Frontal cortex (tissue), 3 donors: ENCODE measurements at regions not wholly inside any gene's neighbourhood (a gene's known extent, or its start where the extent isn't known, plus 50 kb on each side); places are given as distances from the start of the nearest gene placed in this dataset.
A peak's percentile ranks its signal among the peaks of the same experiment; 100 is the strongest.

ENCODE experiments used
- DNase-seq, 2 donors: peaks; one replicate each; pipeline ENCODE4 v3.0.0; 2012; ENCODE audit warnings: low spot score in 2 of 2
- FAIRE-seq: peaks from 2 replicates; lab custom pipeline; 2012; peaks lifted over from hg19 to GRCh38; lab: Jason Lieb, UNC
- donor health status: control.
- donor health status: control.
- donor health status: control.

DNA sequence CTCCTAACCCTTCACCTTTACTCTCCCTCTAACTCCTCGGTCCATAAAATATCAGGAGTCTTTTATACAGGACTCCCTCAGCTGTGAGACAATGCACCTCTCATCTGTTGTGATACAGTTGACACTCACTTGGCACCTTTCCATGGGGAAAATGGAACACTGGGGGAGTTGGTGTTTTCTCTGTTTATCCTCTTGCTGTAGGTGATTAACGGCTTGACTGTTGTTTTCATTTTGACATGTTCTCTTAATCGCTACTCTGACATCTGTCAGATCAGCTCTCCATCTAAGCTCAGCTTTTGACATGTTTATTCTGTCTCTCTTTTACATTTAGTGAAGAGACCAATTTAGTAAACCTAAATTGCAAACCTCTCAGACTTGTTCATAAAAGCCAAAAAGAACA lies 604.8 kb downstream of the TRAM1L1 start:
- FAIRE-seq (no peak), DNase-seq (no peak)

DNA sequence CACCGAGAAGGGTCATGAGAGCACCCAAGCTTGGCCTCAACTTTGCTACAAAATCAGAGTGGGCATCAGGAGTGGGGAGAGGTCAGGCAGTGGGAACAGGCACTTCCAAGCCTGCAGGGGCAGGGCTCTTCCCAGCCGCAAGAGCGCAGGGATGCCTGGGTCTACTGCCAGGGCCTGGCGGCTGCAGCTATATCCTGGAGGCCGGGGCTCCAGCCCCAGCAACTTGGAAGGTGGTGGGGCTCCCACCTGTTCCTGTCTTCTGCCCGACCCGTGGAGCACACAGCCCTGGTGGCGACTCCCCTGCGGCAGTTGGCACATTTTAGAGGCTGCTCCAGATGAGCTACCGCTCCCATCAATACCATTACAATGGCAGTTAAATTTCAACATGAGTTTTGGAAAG lies 607.0 kb downstream of the TRAM1L1 start:
- no peak for FAIRE-seq
- DNase-seq: no peak

DNA sequence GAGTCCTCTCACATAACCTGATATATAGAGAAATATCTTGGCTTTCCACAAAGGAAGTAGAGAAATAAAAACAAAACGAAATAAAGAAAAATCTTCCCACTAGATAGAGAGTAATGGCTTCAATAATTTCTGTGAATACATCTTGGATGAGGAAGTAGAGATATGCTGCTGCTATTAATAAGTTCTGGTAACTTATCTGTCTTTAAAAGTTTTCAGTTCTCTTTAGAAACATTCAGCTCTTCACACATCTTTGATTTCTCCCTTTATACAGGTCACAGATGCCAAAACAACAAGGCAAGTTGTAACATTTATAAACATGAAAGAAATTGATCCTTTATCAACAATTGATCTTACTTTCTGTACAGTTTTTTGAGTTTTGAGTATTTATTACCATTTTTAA lies 615.8 kb downstream of the TRAM1L1 start:
- DNase-seq: no peak
- FAIRE-seq: no peak

DNA sequence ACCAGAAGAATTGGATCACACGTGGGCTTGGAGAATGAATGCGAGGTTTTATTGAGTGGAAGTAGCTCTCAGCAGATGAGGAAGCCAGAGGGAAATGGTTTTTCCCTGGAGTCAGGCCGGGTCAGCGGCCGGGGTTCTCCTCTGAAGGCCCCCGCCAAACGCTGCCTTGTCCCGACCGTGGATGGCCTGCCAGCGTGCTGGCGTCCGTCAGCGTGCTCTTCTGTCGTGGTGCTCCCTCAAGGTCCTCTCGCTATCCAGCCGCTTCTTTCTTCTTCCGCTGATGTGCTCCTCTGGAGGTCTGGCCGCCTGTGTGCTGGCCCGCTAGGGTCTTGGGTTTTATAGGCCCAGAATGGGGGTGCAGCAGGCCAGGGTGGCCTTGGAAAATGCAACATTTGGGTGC lies 632.2 kb downstream of the TRAM1L1 start:
- no peak for DNase-seq
- FAIRE-seq: no peak

DNA sequence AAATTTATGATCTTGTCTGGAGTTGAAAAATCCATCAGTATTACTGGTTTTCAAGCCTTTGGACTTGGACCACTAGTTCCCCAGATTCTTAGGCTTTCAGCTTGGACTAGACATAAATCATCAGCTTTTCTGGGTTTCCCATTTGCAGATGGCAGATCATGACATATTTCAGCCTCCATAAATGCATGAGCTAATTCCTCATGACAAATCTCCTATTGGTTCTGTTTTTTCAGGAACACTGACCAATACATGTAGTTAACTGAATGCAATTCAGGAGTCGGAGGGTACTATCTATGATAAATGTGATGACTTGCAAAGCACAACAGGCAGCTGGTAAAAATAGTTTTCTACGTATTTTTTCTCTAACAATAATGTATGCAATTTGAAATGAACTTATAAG lies 635.6 kb downstream of the TRAM1L1 start:
- DNase-seq: no peak
- FAIRE-seq: no peak

DNA sequence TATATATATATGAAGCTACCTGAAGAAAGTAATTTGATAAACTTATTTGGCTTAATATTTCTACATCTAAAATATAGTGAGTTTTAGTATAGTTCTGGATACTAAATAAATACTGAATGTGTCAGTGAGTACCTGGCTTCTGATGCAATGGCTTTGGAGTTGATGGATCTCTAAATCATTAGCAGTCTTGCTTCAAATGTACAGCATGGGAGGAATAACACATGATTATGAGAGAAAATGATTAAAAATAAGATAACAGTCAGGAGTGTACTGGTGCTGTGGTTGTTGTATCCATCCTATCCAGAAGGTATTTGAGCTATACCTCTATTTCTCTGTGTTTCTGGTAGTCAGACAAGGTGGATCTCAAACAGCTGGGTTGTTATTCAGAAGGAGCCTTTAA lies 641.3 kb downstream of the TRAM1L1 start:
- no peak for DNase-seq
- FAIRE-seq: no peak

DNA sequence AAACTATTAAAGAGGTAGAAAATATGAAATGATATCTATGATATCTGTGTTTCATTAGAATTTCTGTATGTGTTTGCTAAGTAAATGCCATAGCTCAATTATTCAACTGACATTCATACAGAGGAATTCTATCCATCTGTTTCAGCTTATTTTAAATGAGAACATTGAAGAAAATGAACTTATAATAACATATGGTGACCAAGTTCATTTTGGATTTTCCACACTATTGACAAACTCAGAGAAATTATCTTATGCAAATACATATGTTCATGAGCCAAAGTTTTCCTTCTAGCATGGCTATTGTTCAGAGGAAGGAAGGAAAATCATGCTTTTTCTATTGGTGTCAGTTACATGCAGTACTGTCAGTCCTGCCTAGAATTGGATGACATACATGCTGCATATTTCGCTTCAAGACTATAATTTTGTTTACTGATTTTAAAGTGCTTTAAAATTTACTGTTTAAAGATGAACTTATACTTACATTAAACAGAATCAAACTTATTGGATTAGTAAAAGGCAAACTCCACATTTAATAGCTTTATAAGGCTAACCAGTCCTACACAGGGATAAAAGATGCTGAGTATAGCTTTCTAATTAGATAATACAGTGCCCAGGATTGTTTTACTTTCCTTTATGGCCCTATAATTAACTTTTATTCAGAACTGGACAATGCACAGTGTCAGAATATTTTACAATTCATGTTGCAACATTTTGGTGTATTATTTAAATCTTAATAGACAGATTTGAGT lies 646.2 kb downstream of the TRAM1L1 start:
- FAIRE-seq (no peak), DNase-seq (no peak)

DNA sequence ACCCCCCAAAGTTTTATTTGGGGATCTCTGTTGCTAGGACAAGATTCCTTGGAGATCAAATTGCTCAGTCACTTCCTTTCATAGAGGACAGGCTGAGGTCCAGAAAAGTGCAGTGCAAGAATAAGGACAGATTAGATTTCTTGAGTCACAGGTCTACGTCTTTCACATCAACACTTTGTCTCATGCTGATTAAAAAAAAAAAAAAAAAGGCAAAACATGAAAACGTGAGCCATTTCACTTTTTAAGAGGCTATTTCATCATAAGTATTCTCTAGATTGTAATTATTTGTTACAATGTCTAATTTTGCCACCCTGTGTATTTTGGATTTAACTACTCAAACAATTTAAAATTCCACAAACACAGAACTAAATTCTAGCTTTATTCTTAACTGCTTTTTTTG lies 647.0 kb downstream of the TRAM1L1 start:
- DNase-seq: no peak
- FAIRE-seq: no peak

DNA sequence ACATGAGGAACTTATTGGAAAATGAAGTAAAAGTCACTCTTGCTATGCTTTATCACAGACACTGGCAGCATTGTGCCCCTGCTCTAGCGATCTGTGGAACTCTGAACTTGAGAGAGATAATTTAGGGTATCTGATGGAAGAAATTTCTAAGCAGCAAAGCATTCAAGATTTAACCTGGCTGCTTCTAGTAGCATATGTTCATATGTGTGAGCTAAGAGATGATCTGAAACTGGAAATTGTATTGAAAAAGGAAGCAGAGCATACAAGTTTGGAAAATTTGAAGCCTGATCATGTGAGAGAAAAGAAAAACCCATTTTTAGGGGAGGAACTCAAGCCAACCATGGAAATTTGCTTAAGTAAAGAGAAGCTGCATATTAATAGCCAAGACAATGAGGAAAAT lies 657.7 kb downstream of the TRAM1L1 start:
- no peak for FAIRE-seq
- no peak for DNase-seq

DNA sequence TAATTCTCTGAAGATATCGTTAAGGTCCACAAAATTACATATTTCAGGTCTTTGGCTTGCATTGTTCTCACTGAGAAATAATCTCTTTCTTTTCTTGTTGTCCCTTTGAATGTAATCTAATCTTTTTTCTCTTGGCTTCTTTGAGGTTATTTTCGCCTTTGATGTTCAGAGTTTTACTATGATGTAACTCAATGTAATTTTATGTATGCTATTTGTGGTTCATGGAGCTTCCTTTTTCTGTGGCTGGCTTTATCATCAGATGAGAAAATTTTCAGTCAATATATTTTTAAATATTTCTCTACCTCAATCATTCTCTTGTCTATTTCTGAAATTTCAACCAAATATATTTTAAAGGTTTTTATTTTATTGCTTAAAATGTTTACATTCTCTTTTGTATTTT lies 672.2 kb downstream of the TRAM1L1 start:
- FAIRE-seq (no peak), DNase-seq (no peak)

DNA sequence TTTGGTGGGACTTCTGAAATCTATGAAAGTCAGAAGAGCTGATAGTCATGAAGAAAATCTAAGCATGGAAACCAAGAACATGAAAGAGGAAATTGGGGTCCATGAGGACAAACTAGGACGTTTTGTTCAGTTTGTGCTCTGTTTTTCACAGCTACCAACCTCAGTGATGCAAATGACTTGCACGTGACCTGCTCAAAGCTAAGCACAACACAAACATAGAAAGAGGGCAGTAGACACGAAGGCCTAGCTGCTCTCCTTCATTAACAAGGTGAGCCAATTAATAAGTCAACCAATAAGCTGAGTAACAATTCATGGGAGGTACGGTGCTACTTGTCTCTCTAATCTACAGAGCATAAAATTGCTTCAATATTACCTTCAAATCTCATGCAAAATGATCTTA lies 684.1 kb downstream of the TRAM1L1 start:
- FAIRE-seq (no peak), DNase-seq (no peak)

DNA sequence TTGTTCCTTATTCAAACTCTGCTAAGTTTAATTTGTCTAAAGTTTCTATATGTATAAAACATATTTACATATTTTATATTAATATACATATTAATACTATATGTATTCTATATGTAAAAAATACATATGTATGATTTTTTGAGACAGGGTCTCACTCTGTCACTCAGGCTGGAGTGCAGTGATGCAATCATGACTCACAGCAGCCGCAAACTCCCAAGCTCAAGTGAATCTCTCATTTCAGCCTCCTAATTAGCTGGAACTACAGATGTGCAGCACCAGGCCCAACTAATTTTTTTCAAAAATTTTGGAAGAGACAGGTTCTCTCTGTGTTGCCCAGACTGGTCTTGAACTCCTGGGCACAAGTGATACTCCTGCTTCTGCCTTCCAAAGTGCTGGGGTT lies 684.9 kb downstream of the TRAM1L1 start:
- no peak for DNase-seq
- no peak for FAIRE-seq

DNA sequence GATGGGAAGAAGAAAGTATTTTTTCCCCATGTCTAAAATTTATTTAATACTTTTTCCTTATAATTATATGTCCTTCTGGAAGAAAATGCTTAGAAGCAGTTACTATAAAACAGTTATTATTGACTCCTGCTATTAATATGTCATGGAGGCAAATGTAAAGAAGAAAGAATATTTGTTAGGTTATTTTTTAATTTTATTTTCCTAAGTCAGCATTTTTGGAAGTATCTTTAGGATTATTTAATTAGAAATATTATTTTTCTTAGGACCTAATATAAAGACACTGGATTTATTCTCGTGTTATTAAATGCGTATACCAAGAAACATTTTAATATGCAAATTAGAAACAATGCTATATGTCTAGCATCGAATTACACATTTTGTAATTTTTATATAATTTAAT lies 687.7 kb downstream of the TRAM1L1 start:
- no peak for DNase-seq
- no peak for FAIRE-seq

DNA sequence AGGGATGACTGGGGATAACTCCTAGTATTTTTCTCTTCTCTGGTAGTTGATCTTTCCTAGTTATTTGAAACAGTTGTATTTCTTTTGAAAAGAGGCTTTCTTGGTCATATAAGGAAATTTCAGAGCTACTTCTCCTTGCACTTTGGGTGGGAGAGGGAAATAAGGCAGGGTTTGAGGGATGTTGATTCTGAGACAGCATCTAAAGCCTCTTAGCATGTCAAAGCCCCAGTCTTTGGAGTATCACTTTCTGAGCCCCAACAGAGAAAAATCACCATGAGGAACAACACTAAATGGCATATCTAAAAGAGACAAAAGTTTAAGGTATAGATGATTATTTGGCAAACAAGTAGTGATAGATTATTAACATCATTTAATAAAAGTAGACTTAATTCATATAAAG lies 688.1 kb downstream of the TRAM1L1 start:
- no peak for DNase-seq
- FAIRE-seq: no peak

DNA sequence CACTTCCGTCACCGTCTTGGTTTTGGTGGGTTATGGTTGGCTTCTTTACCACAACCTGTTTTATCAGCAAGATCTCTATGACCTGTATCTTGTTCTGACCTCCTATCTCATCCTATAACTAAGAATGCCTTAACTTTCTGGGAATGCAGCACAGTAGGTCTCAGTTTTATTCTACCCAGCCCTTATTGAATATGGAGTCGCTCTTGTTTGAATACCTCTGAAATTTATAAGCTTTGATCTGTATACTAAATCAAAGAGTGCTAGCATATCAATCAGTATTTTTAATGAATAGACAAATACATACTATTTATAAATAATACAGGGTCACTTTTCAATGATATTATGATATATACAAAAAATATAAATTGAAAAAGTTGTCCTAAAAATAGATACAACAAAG lies 690.0 kb downstream of the TRAM1L1 start:
- no peak for DNase-seq
- no peak for FAIRE-seq

DNA sequence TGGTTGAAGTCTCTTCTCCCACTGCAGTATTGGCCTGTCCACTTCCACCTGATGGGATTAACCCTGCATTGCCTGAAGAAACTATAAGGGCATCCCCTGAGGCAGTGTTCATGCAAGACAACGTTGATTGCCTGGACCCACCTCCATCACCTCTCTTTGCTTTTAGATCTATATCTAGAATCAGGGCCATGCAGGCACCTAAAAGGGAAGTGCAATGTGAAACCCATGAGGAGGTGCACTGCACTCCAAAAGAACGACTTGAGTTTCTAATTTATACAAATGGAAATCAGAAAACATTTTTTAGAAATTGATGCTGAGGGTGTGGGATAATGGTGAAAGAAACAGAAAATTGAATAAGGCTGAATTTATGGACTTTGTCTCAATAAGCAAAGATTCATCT lies 694.4 kb downstream of the TRAM1L1 start:
- DNase-seq: no peak
- no peak for FAIRE-seq

DNA sequence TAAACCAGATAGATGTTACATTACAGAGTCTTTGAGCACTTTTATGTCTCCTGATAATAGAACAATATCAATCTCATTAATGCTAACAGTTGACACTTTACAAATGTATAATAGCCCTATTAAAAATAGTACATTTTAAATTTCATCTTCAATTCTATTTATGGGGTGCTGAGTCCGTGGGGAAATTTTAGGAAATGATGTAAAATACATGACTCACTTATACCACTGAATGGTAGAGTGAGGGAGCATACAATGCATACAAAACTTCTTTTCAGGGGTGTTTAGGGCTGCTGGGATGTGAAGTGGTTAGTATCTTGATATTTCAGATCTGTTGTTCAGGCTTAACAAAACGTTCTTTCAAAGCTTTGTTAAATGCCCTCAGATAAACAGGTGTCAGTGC lies 696.2 kb downstream of the TRAM1L1 start:
- DNase-seq (no peak), FAIRE-seq (no peak)

DNA sequence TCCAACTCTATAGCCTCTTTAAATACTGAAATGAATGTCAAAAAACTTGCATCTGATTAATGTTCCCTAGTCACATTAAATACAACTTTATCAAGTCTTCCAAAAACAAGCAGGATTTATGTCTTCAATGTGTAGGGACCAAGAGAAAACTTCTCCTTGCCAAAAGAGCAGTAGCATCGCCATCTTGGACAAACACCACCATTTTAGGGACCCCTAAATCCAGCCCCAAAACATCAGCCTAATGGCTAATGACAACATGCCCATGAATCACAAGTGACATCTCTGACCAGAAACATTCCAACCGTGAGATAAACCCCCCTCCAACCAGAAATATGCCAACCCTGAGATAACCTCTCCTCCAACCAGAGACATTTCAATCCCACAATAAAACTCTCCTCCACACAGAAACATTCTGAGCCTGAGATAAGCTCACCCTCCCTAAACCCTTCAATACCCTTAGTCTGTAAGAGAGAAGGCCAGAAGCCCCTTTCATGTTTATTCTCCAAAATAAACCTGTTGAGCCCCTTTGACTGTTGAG lies 697.4 kb downstream of the TRAM1L1 start:
- FAIRE-seq: no peak
- DNase-seq: no peak

DNA sequence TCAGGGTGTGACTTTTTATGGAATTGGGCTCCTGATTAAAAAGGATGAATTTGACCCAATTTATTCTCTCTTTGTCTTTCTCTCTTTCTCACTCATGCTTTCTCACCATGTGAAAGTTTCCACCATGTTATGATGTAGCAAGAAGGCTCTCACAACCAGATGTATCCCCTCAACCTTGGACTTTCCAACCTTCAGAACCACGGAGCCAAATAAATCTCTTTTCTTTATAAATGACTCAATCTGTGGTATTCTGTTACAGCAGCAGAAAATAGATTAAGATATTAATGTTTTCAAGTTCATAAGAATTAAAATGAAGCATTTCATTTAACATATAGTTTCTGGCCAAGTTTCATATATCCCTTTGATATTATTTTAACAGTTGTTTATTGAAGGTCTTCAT lies 698.5 kb downstream of the TRAM1L1 start:
- FAIRE-seq (peak; percentile 6), DNase-seq (no peak)

DNA sequence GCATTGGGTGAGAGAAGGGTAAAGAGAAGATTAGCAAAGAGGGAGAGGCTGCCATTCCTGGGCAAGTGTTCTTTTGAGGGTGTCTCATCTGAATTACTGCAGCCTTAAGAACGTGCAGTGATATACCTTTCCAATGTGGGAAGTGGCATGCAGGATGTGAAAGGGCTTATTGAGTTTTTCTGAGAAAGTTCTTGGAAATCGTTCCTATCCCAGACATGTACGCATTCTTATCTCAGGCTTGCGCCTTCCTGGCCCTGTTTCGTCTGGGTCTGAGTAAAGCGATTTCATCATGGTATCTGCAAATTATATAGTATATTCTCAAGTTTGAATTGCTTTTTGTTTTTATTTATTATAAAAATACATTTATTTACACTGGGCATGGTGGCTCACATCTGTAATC lies 699.8 kb downstream of the TRAM1L1 start:
- no peak for DNase-seq
- no peak for FAIRE-seq

DNA sequence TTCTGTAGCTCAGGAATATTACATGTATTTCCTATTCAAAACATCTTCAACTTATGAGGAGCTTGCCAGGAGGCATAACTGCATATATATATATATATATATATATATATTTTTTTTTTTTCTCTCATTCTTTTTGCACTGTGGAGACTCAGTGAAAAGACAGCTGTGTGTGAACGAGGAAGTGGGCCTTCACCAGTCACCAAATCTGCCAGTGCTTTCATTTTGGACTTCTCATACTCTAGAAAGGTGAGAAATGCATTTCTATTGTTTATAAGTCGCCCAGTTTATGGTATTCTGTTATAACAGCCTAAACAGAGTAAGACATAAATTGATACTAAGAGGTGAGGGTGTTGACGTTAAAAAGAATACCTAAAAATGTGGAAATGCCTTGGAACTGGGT lies 710.6 kb downstream of the TRAM1L1 start:
- no peak for DNase-seq
- FAIRE-seq: no peak

DNA sequence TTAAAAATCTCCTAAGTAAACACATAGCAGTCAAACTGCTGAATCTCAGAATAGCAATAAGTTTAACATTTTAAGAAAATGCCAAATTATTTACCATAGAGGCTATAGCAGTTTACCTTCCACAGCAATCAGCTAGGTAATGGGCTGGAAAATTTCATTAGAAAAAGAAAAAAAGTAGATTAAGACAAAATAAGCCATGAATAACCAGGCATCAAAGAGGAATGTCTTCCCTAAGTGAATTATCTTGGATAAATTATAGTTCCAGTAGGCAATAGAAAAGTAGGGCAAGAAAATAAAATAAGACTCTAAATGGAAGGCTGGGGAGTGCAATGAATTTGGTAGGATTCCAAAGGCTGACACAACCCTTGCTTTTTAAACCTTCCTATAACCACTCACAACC lies 722.8 kb downstream of the TRAM1L1 start:
- DNase-seq: no peak
- FAIRE-seq: no peak
